Esophagus muscularis mucosa (tissue), 4 donors: ENCODE measurements at regions not wholly inside any gene's neighbourhood (a gene's known extent, or its start where the extent isn't known, plus 50 kb on each side); places are given as distances from the start of the nearest gene placed in this dataset.

ENCODE experiments used
- DNase-seq: peaks from one replicate; pipeline ENCODE4 v3.0.0-alpha.2; 2017; ENCODE audit errors: extremely low spot score
- H3K27ac ChIP-seq, 4 donors: fragments of 200-600 bp; sonication (generic); replicated peaks in 1 of 4; 1 replicate in 3 of 4; 2 replicates in 1 of 4; pipeline ENCODE4 v1.5.1; 2016 to 2019; ENCODE audit warnings: mild to moderate bottlenecking in 1 of 4
- H3K27me3 ChIP-seq, 4 donors: fragments of 200-600 bp; sonication (generic); one replicate each; pipeline versions ENCODE4 v1.5.1 to v1.6.0; 2016 to 2019
- H3K36me3 ChIP-seq, 4 donors: fragments of 200-600 bp; sonication (generic); one replicate each; pipeline ENCODE4 v1.5.1; 2016 to 2019
- H3K4me1 ChIP-seq, 4 donors: fragments of 200-600 bp; sonication (generic); one replicate each; pipeline ENCODE4 v1.5.1; 2016 to 2019
- H3K4me3 ChIP-seq, 4 donors: fragments of 200-600 bp; sonication (generic); 1 replicate in 2 of 4; 2 replicates in 2 of 4; pipeline ENCODE4 v1.5.1; 2016 to 2019; ENCODE audit warnings: mild to moderate bottlenecking in 4 of 4, moderate library complexity in 1 of 4
- H3K9me3 ChIP-seq, 4 donors: fragments of 200-600 bp; sonication (generic); 1 replicate in 3 of 4; 2 replicates in 1 of 4; pipeline ENCODE4 v1.5.1; 2016 to 2019
- EP300 ChIP-seq: sonication (generic); formaldehyde crosslinking; IDR thresholded peaks from one replicate; pipeline ENCODE4 v1.6.1; 2017; ENCODE audit warnings: antibody characterized with exemption
- POLR2A ChIP-seq: fragments of 450-650 bp; IDR thresholded peaks from one replicate; pipeline ENCODE4 v1.6.1; 2017; ENCODE audit warnings: antibody characterized with exemption, moderate library complexity, mild to moderate bottlenecking, low read depth
- POLR2AphosphoS5 ChIP-seq, 2 donors: sonication (generic); formaldehyde crosslinking; IDR thresholded peaks; one replicate each; pipeline ENCODE4 v1.6.1; 2017; ENCODE audit warnings: antibody characterized with exemption in 2 of 2
- WGBS: methylation state at CpG from one replicate; pipeline ENCODE4 v1.1.5; 2018; 5-methylcytosine and 5-hydroxymethylcytosine counted together
- intact Hi-C: fragments of 100-400 bp; cut with DNase I; formaldehyde crosslinking; loops from one replicate; pipeline ENCODE4 v1.15.1; 2023
- TF ChIP-seq, protein P1 (sequence below), 3 experiments: fragments of 200-600 bp in 2 of 3; fragments of 450-650 bp in 1 of 3; sonication (generic) in 2 of 3; IDR thresholded peaks; one replicate each; pipeline ENCODE4 v1.5.1; 2017 to 2019; ENCODE audit warnings: antibody characterized with exemption in 3 of 3, mild to moderate bottlenecking in 2 of 3, moderate library complexity in 1 of 3

DNA sequence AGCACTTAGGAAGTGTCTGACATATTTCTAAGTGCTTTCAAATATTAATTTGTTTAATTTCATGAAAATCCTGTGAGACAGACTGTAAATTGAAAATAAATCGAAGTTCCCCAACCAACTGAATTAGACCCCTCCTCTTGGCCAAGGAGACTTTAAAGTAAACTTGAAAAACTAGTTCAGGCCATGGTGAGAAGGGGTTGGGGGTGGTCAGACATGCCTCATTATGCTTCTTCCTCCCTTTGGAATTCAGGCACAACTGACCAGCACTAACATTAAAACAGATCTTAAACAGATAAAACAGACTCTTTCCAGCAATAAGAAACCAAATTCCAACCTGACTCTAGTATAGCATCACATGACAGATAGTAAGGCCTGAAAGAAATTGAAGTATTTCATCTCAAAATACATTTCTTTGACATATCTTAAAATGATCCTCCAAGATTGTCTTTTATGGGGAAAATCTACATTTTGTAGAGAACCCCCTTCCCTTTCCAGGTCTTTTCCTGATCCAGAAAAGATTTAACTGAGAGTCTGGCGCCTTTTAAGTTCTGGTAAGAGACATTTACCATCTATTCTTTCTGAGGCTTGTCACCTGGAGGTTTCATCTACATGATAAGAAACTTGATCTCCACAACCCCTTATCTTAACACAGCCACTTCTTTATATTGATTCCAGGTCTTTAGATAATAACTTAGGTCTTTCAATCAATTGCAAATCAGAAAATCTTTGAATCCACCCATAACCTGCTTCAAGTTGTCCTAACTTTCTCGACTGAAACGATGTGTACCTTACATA, 336.5 kb downstream of the PCDH20 start:
- intact Hi-C loops = no loop called here
- Histone ChIP-seq H3K36me3 (no peaks in the 10 kb centered on the region), H3K4me1 (no peaks in the 10 kb centered on the region), H3K9me3 (peaks cover 0 to 3% (median 0%) of the 10 kb centered on the region in 4 donors), H3K27me3 (no peaks in the 10 kb centered on the region), H3K27ac (no peak overlapping the region), H3K4me3 (no peak overlapping the region)
- WGBS = 80% methylated on average over 4 of the region's 4 CpGs
- TF ChIP-seq EP300 = no peak
- no peak for TF ChIP-seq POLR2AphosphoS5 (IDR thresholded peaks at IDR 0.05)
- no peak for TF ChIP-seq POLR2A
- TF ChIP-seq, protein P1, sequence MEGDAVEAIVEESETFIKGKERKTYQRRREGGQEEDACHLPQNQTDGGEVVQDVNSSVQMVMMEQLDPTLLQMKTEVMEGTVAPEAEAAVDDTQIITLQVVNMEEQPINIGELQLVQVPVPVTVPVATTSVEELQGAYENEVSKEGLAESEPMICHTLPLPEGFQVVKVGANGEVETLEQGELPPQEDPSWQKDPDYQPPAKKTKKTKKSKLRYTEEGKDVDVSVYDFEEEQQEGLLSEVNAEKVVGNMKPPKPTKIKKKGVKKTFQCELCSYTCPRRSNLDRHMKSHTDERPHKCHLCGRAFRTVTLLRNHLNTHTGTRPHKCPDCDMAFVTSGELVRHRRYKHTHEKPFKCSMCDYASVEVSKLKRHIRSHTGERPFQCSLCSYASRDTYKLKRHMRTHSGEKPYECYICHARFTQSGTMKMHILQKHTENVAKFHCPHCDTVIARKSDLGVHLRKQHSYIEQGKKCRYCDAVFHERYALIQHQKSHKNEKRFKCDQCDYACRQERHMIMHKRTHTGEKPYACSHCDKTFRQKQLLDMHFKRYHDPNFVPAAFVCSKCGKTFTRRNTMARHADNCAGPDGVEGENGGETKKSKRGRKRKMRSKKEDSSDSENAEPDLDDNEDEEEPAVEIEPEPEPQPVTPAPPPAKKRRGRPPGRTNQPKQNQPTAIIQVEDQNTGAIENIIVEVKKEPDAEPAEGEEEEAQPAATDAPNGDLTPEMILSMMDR (IDR thresholded peaks at IDR 0.05) = no peak
- DNase-seq = no peak

DNA sequence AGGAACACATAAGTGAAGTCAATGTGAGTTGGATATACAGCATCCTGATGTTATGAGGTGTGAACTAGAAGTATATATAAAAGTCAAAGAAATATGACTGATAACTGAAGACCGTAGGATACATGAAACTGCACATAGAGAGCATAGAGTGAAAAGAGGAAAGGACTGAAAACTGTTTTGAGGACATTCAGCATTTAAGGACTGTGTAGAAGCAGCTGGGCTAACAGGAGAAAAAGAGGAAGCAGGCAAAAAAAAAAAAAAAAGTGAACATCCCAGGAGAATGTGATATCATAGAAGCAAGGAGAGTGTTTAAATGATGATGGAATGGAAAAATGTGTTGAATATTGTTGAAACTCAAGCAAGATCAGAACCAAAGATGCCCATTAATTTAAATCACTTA, 363.5 kb downstream of the PCDH20 start:
- 66% methylated on average over 1 of the region's 1 CpG for WGBS
- TF ChIP-seq POLR2A (no peak), POLR2AphosphoS5 (IDR thresholded peaks at IDR 0.05) (no peak), EP300 (no peak)
- TF ChIP-seq, protein P1 (IDR thresholded peaks at IDR 0.05) = no peak

GRCh38 chr13:61045251-61045650, 370.4 kb downstream of the PCDH20 start:
- TF ChIP-seq EP300 (no peak), POLR2A (no peak), POLR2AphosphoS5 (IDR thresholded peaks at IDR 0.05) (no peak)
- TF ChIP-seq, protein P1 (IDR thresholded peaks at IDR 0.05) = no peak
- Histone ChIP-seq H3K4me1 (peaks cover 0 to 4% (median 0%) of the 10 kb centered on the region in 4 donors), H3K27ac (no peak overlapping the region), H3K27me3 (no peaks in the 10 kb centered on the region), H3K4me3 (no peak overlapping the region), H3K36me3 (no peaks in the 10 kb centered on the region), H3K9me3 (no peaks in the 10 kb centered on the region)
- DNase-seq = no peak
- 35% methylated on average over 2 of the region's 2 CpGs for WGBS
- intact Hi-C loops = no loop called here

More for the DNA sequence above, 363.5 kb downstream of the PCDH20 start:
- no peak overlapping the region for H3K27ac ChIP-seq
- DNase-seq = no peak
- H3K4me1 ChIP-seq = no peaks in the 10 kb centered on the region
- intact Hi-C loops = no loop called here
- H3K4me3 ChIP-seq = no peak overlapping the region
- no peaks in the 10 kb centered on the region for H3K27me3 ChIP-seq
- H3K36me3 ChIP-seq = no peaks in the 10 kb centered on the region
- no peaks in the 10 kb centered on the region for H3K9me3 ChIP-seq

GRCh38 chr13:61040181-61040580, 375.5 kb downstream of the PCDH20 start:
- Histone ChIP-seq H3K27me3 (no peaks in the 10 kb centered on the region), H3K36me3 (no peaks in the 10 kb centered on the region), H3K27ac (no peak overlapping the region), H3K4me1 (peaks cover 0 to 2% (median 0%) of the 10 kb centered on the region in 4 donors), H3K4me3 (no peak overlapping the region), H3K9me3 (no peaks in the 10 kb centered on the region)
- no peak for DNase-seq
- 60% methylated on average over 2 of the region's 2 CpGs for WGBS
- intact Hi-C loops = no loop called here
- TF ChIP-seq EP300 (no peak), POLR2A (no peak), POLR2AphosphoS5 (IDR thresholded peaks at IDR 0.05) (no peak)
- TF ChIP-seq, protein P1 (IDR thresholded peaks at IDR 0.05) = no peak

- H3K4me1 ChIP-seq = no peaks in the 10 kb centered on the region
- H3K9me3 ChIP-seq = no peaks in the 10 kb centered on the region
- intact Hi-C loops = no loop called here
- TF ChIP-seq, protein P1 (IDR thresholded peaks at IDR 0.05) = no peak
- TF ChIP-seq POLR2AphosphoS5 (IDR thresholded peaks at IDR 0.05) = no peak
- no peak for TF ChIP-seq POLR2A
- TF ChIP-seq EP300 = no peak
- DNase-seq = no peak
- H3K4me3 ChIP-seq = no peak overlapping the region
- no peaks in the 10 kb centered on the region for H3K27me3 ChIP-seq
- H3K36me3 ChIP-seq = no peaks in the 10 kb centered on the region
- 84% methylated on average over 4 of the region's 4 CpGs for WGBS
- H3K27ac ChIP-seq = no peak overlapping the region
Observed at GRCh38 chr13:61039302-61039701, 376.3 kb downstream of the PCDH20 start.
